ENCODE measurements at regions not wholly inside any gene's neighbourhood (a gene's known extent, or its start where the extent isn't known, plus 50 kb on each side); places are given as distances from the start of the nearest gene placed in this dataset.

GRCh38 chr3:153396581-153396980 lies 234.6 kb downstream of the RAP2B start:
- H3K4me2 ChIP-seq (replicated peaks; ENCODE audit: low read depth, low read length, poor library complexity, severe bottlenecking) = no peak overlapping the region
- H3K9ac ChIP-seq (ENCODE audit: low read length) = no peak overlapping the region
- intact Hi-C loops (cut with micrococcal nuclease) = no loop called here
- H4K20me1 ChIP-seq (ENCODE audit: control insufficient read depth, insufficient read depth, low read length, poor library complexity, severe bottlenecking) = no peaks in the 10 kb centered on the region
- no peaks in the 10 kb centered on the region for H3K36me3 ChIP-seq (replicated peaks in 1 of 2; ENCODE audit: control extremely low read depth in 1 of 2, control insufficient read depth in 1 of 2, extremely low read depth in 1 of 2, insufficient read depth in 2 of 2, low read length in 1 of 2)
- peaks cover 0 to 7% of the 10 kb centered on the region in 2 donors for H3K4me1 ChIP-seq (ENCODE audit: control insufficient read depth in 2 of 2, insufficient read depth in 2 of 2, low read length in 2 of 2)
- H3K79me2 ChIP-seq (ENCODE audit: control insufficient read depth, insufficient read depth, low read length) = no peaks in the 10 kb centered on the region
- 83% methylated on average over 2 of the region's 2 CpGs for WGBS (ENCODE audit: insufficient coverage)
- CTCF ChIA-PET = no interaction called here
- Mint-ChIP-seq H3K4me1 (peaks cover 4% of the 10 kb centered on the region), H3K9me3 (ENCODE audit: insufficient read depth) (peaks cover 7% of the 10 kb centered on the region), H3K27ac (no peak overlapping the region), H3K27me3 (peaks cover 4% of the 10 kb centered on the region), H3K4me3 (no peak overlapping the region)
- no peak overlapping the region for H3K4me3 ChIP-seq (ENCODE audit: control extremely low read depth in 1 of 5, extremely low read depth in 1 of 5, insufficient read depth in 1 of 5, low read depth in 2 of 5, low read length in 4 of 5)
- TF ChIP-seq EZH2 (IDR thresholded peaks at IDR 0.05; ENCODE audit: borderline replicate concordance, insufficient read depth, low read depth, low read length, poor library complexity, severe bottlenecking) (no peak), CTCF (IDR thresholded peaks at IDR 0.05) (no peak)
- peaks cover 0 to 5% (median 5%) of the 10 kb centered on the region in 3 donors for H3K9me3 ChIP-seq (ENCODE audit: control extremely low read depth in 1 of 3, control insufficient read depth in 2 of 3, insufficient read depth in 1 of 3, low read length in 2 of 3)
- ATAC-seq (ENCODE audit: low read depth) (no peak), DNase-seq (no peak)
- POLR2A ChIA-PET = no interaction called here
- no peak overlapping the region for H2AFZ ChIP-seq (ENCODE audit: insufficient read depth, low read depth, low read length, poor library complexity, severe bottlenecking)
- H3K27me3 ChIP-seq (replicated peaks in 1 of 4; ENCODE audit: control extremely low read depth in 1 of 4, control insufficient read depth in 3 of 4, insufficient read depth in 4 of 4, low read length in 3 of 4) = no peaks in the 10 kb centered on the region
- H3K27ac ChIP-seq (ENCODE audit: low read length in 2 of 2) = no peak overlapping the region

GRCh38 chr3:153397794-153398193 lies 235.8 kb downstream of the RAP2B start:
- peaks cover 4% of the 10 kb centered on the region for H3K27me3 Mint-ChIP-seq
- ChIA-PET CTCF (no interaction called here), POLR2A (no interaction called here)
- peaks cover 4% of the 10 kb centered on the region for H3K4me1 Mint-ChIP-seq
- no peaks in the 10 kb centered on the region for H3K27me3 ChIP-seq (replicated peaks in 1 of 4; ENCODE audit: control extremely low read depth in 1 of 4, control insufficient read depth in 3 of 4, insufficient read depth in 4 of 4, low read length in 3 of 4)
- no peak overlapping the region for H3K4me3 ChIP-seq (ENCODE audit: control extremely low read depth in 1 of 5, extremely low read depth in 1 of 5, insufficient read depth in 1 of 5, low read depth in 2 of 5, low read length in 4 of 5)
- H3K4me3 Mint-ChIP-seq = no peak overlapping the region
- H4K20me1 ChIP-seq (ENCODE audit: control insufficient read depth, insufficient read depth, low read length, poor library complexity, severe bottlenecking) = no peaks in the 10 kb centered on the region
- H3K36me3 ChIP-seq (replicated peaks in 1 of 2; ENCODE audit: control extremely low read depth in 1 of 2, control insufficient read depth in 1 of 2, extremely low read depth in 1 of 2, insufficient read depth in 2 of 2, low read length in 1 of 2) = no peaks in the 10 kb centered on the region
- H3K4me2 ChIP-seq (replicated peaks; ENCODE audit: low read depth, low read length, poor library complexity, severe bottlenecking) = no peak overlapping the region
- no CpG with 5 or more reads among the region's 2 CpGs for WGBS (ENCODE audit: insufficient coverage)
- no peak overlapping the region for H3K27ac Mint-ChIP-seq
- no peak overlapping the region for H3K9ac ChIP-seq (ENCODE audit: low read length)
- H2AFZ ChIP-seq (ENCODE audit: insufficient read depth, low read depth, low read length, poor library complexity, severe bottlenecking) = no peak overlapping the region
- intact Hi-C loops (cut with micrococcal nuclease) = no loop called here
- H3K79me2 ChIP-seq (ENCODE audit: control insufficient read depth, insufficient read depth, low read length) = no peaks in the 10 kb centered on the region
- peaks cover 7% of the 10 kb centered on the region for H3K9me3 Mint-ChIP-seq (ENCODE audit: insufficient read depth)
- DNase-seq (no peak), ATAC-seq (ENCODE audit: low read depth) (no peak)
- TF ChIP-seq CTCF (IDR thresholded peaks at IDR 0.05) (no peak), EZH2 (IDR thresholded peaks at IDR 0.05; ENCODE audit: borderline replicate concordance, insufficient read depth, low read depth, low read length, poor library complexity, severe bottlenecking) (no peak)
- no peak overlapping the region for H3K27ac ChIP-seq (ENCODE audit: low read length in 2 of 2)
- H3K4me1 ChIP-seq (ENCODE audit: control insufficient read depth in 2 of 2, insufficient read depth in 2 of 2, low read length in 2 of 2) = peaks cover 0 to 7% of the 10 kb centered on the region in 2 donors
- peaks cover 0 to 5% (median 4%) of the 10 kb centered on the region in 3 donors for H3K9me3 ChIP-seq (ENCODE audit: control extremely low read depth in 1 of 3, control insufficient read depth in 2 of 3, insufficient read depth in 1 of 3, low read length in 2 of 3)
